GM23338 (cell line): ENCODE measurements at regions not wholly inside any gene's neighbourhood (a gene's known extent, or its start where the extent isn't known, plus 50 kb on each side); places are given as distances from the start of the nearest gene placed in this dataset.

Experiments
- ATAC-seq: fragments of 200-7000 bp; cut with Tn5 transposase; 3 replicates; pipeline ENCODE4 v1.9.1; 2020
- DNase-seq: peaks from one replicate; pipeline ENCODE4 v3.0.0-alpha.2; 2015; ENCODE audit warnings: low spot score
- H2AFZ ChIP-seq: fragments of 200-600 bp; sonication (generic); 2 replicates; pipeline ENCODE4 v1.8.0; 2016; ENCODE audit warnings: antibody characterized with exemption, mild to moderate bottlenecking, moderate library complexity
- H3F3A ChIP-seq: fragments of 200-600 bp; sonication (generic); replicated peaks from 2 replicates; pipeline ENCODE4 v1.8.0; 2017; ENCODE audit warnings: antibody characterized with exemption, mixed run types, low read depth
- H3K27ac ChIP-seq: fragments of 200-600 bp; sonication (generic); 2 replicates; pipeline ENCODE4 v1.6.1; 2016; ENCODE audit warnings: low read depth
- H3K27me3 ChIP-seq: fragments of 200-600 bp; sonication (generic); 2 replicates; pipeline ENCODE4 v1.8.0; 2016; ENCODE audit warnings: mild to moderate bottlenecking, mixed run types, moderate library complexity; ENCODE audit not compliant: insufficient read depth
- H3K36me3 ChIP-seq: fragments of 200-600 bp; sonication (generic); 2 replicates; pipeline ENCODE4 v1.8.0; 2016; ENCODE audit warnings: mild to moderate bottlenecking; ENCODE audit not compliant: insufficient read depth
- H3K4me1 ChIP-seq: fragments of 200-600 bp; sonication (generic); 2 replicates; pipeline ENCODE4 v1.8.0; 2016; ENCODE audit warnings: mild to moderate bottlenecking, moderate library complexity; ENCODE audit not compliant: insufficient read depth
- H3K4me2 ChIP-seq: fragments of 200-600 bp; sonication (generic); 2 replicates; pipeline ENCODE4 v1.7.1; 2017; ENCODE audit warnings: mixed run types
- H3K4me3 ChIP-seq: fragments of 200-600 bp; sonication (generic); 2 replicates; pipeline ENCODE4 v1.6.1; 2016; ENCODE audit warnings: mixed run types
- H3K79me2 ChIP-seq: fragments of 200-600 bp; sonication (generic); replicated peaks from 2 replicates; pipeline ENCODE4 v1.8.0; 2017; ENCODE audit warnings: mild to moderate bottlenecking; ENCODE audit not compliant: insufficient read depth
- H3K9me2 ChIP-seq: fragments of 200-600 bp; sonication (generic); 2 replicates; pipeline ENCODE4 v1.8.0; 2017; ENCODE audit not compliant: insufficient read depth
- H4K20me1 ChIP-seq: fragments of 200-600 bp; sonication (generic); replicated peaks from 2 replicates; pipeline ENCODE4 v1.8.0; 2017; ENCODE audit warnings: mild to moderate bottlenecking; ENCODE audit not compliant: insufficient read depth
- H3K27ac Mint-ChIP-seq: 2 replicates; pipeline ENCODE4 v1.8.0; 2020; ENCODE audit warnings: inconsistent platforms, mild to moderate bottlenecking, moderate library complexity, mixed read lengths
- H3K27me3 Mint-ChIP-seq: 3 replicates; pipeline ENCODE4 v1.8.0; 2022; ENCODE audit warnings: low read depth, mild to moderate bottlenecking, moderate library complexity, mixed read lengths, inconsistent platforms; ENCODE audit not compliant: insufficient read depth, poor library complexity
- H3K36me3 Mint-ChIP-seq: 3 replicates; pipeline ENCODE4 v1.8.0; 2021; ENCODE audit warnings: low read depth, mild to moderate bottlenecking, inconsistent platforms, moderate library complexity, mixed read lengths
- H3K4me1 Mint-ChIP-seq: 3 replicates; pipeline ENCODE4 v1.8.0; 2020; ENCODE audit warnings: mild to moderate bottlenecking, inconsistent platforms, mixed read lengths
- H3K4me3 Mint-ChIP-seq: 3 replicates; pipeline ENCODE4 v1.8.0; 2021; ENCODE audit warnings: moderate library complexity, mild to moderate bottlenecking, inconsistent platforms, mixed read lengths
- H3K9me3 Mint-ChIP-seq: 3 replicates; pipeline ENCODE4 v1.8.0; 2020; ENCODE audit warnings: moderate library complexity, mild to moderate bottlenecking, inconsistent platforms, mixed read lengths
- CREB1 ChIP-seq: fragments of 250-450 bp; sonication (Bioruptor Pico); IDR thresholded peaks from 2 replicates; pipeline ENCODE4 v1.5.0; 2020; ENCODE audit warnings: low read depth, mild to moderate bottlenecking, moderate library complexity
- CTCF ChIP-seq, 2 experiments: fragments of 200-600 bp in 1 of 2; sonication (generic) in 1 of 2; conservative IDR thresholded peaks; 2 replicates each; pipeline versions ENCODE4 v1.5.1 to v1.6.1; 2016 to 2017; ENCODE audit warnings: antibody characterized with exemption in 2 of 2, low read depth in 2 of 2, mild to moderate bottlenecking in 2 of 2, moderate library complexity in 1 of 2
- ETS1 ChIP-seq: IDR thresholded peaks from 2 replicates; pipeline ENCODE4 v1.6.1; 2016; ENCODE audit warnings: antibody characterized with exemption
- EZH2 ChIP-seq: fragments of 200-600 bp; sonication (generic); IDR thresholded peaks from one replicate; pipeline ENCODE4 v1.8.0; 2017; ENCODE audit warnings: antibody characterized with exemption, mild to moderate bottlenecking, low read depth; ENCODE audit not compliant: unreplicated experiment
- EZH2phosphoT487 ChIP-seq: fragments of 200-600 bp; sonication (generic); IDR thresholded peaks from one replicate; pipeline ENCODE4 v1.8.1; 2018; ENCODE audit warnings: antibody characterized with exemption; ENCODE audit not compliant: unreplicated experiment
- JUNB ChIP-seq: IDR thresholded peaks from one replicate; pipeline ENCODE4 v1.6.1; 2016; ENCODE audit warnings: antibody characterized with exemption; ENCODE audit not compliant: unreplicated experiment
- NANOG ChIP-seq: IDR thresholded peaks from 2 replicates; pipeline ENCODE4 v1.6.1; 2016; ENCODE audit warnings: antibody characterized with exemption, borderline replicate concordance
- REST ChIP-seq: IDR thresholded peaks from one replicate; pipeline ENCODE4 v1.6.1; 2018; ENCODE audit warnings: antibody characterized with exemption; ENCODE audit not compliant: unreplicated experiment
- STAT1 ChIP-seq: IDR thresholded peaks from one replicate; pipeline ENCODE4 v1.6.1; 2016; ENCODE audit warnings: antibody characterized with exemption; ENCODE audit not compliant: unreplicated experiment
- ZNF114 ChIP-seq: fragments of 250-450 bp; sonication (Bioruptor Pico); IDR thresholded peaks from 2 replicates; pipeline ENCODE4 v1.5.0; 2020; ENCODE audit warnings: mild to moderate bottlenecking, moderate library complexity
- ZNF462 ChIP-seq: fragments of 250-450 bp; sonication (Bioruptor Pico); IDR thresholded peaks from 2 replicates; pipeline ENCODE4 v1.5.0; 2020; ENCODE audit warnings: mild to moderate bottlenecking, moderate library complexity

GRCh38 chr2:176642074-176642473 is 372.8 kb downstream of the MTX2 start (continued):
- TF ChIP-seq ETS1: no peak
- TF ChIP-seq EZH2phosphoT487: no peak
- TF ChIP-seq CREB1 (CRISPR knock-in tag): no peak
- TF ChIP-seq ZNF462 (CRISPR knock-in tag): no peak
- TF ChIP-seq EZH2: no peak
- TF ChIP-seq ZNF114: no peak
- TF ChIP-seq NANOG: no peak
- no peak for TF ChIP-seq JUNB
- no peak for TF ChIP-seq STAT1

- Histone ChIP-seq H3K79me2 (no peaks in the 10 kb centered on the region), H3K27ac (no peak overlapping the region), H3F3A (no peaks in the 10 kb centered on the region), H3K36me3 (no peaks in the 10 kb centered on the region), H3K4me1 (peaks cover 36% of the 10 kb centered on the region), H3K27me3 (peaks cover 49% of the 10 kb centered on the region), H3K4me3 (no peak overlapping the region), H2AFZ (no peak overlapping the region), H3K9me2 (no peaks in the 10 kb centered on the region), H4K20me1 (no peaks in the 10 kb centered on the region), H3K4me2 (no peak overlapping the region)
- DNase-seq: peak; percentile 68
- Mint-ChIP-seq H3K4me1 (peaks cover 38% of the 10 kb centered on the region), H3K4me3 (no peak overlapping the region), H3K9me3 (no peaks in the 10 kb centered on the region), H3K36me3 (no peaks in the 10 kb centered on the region), H3K27me3 (peaks cover 17% of the 10 kb centered on the region), H3K27ac (no peak overlapping the region)
- peak; percentile 55 for ATAC-seq
- no peak for TF ChIP-seq JUNB
- no peak for TF ChIP-seq REST
- no peak for TF ChIP-seq CTCF (conservative IDR thresholded peaks at IDR 0.05; ENCODE audit: low read depth in 2 of 2)
- no peak for TF ChIP-seq EZH2
- TF ChIP-seq ETS1: no peak
Measured at GRCh38 chr2:176643646-176644045, 374.4 kb downstream of the MTX2 start.
